ENCODE measurements at regions not wholly inside any gene's neighbourhood (a gene's known extent, or its start where the extent isn't known, plus 50 kb on each side); places are given as distances from the start of the nearest gene placed in this dataset.

- no peak for TF ChIP-seq CTCF (IDR thresholded peaks at IDR 0.05)
- Histone ChIP-seq H3K36me3 (no peaks in the 10 kb centered on the region), H3K27ac (peak overlapping the region in 3 of 10 donors; percentile 19 to 77 (median 28)), H3K9me3 (peaks cover 0 to 3% (median 0%) of the 10 kb centered on the region in 11 donors), H3K27me3 (peaks cover 0 to 12% (median 0%) of the 10 kb centered on the region in 7 donors), H3K4me3 (no peak overlapping the region), H3K4me1 (peaks cover 0 to 18% (median 0%) of the 10 kb centered on the region in 9 donors)
- WGBS, 2 donors: 71 to 74% methylated on average over 6 of the region's 6 CpGs
- ATAC-seq: peak in 7 of 8 donors; percentile 45 to 89 (median 65)
- intact Hi-C loops (cut with DNase I): no loop called here
- DNase-seq: no peak
Measured at GRCh38 chr21:35491920-35492678, 443.0 kb upstream of the RUNX1 start.

- ATAC-seq: no peak
- no peak for DNase-seq
- H3K4me1 ChIP-seq: peaks cover 0 to 18% (median 0%) of the 10 kb centered on the region in 9 donors
- TF ChIP-seq CTCF (IDR thresholded peaks at IDR 0.05): no peak
- peak overlapping the region in 2 of 10 donors; percentile 5 to 54 for H3K27ac ChIP-seq
- H3K4me3 ChIP-seq: no peak overlapping the region
- peaks cover 0 to 12% (median 0%) of the 10 kb centered on the region in 7 donors for H3K27me3 ChIP-seq
- H3K36me3 ChIP-seq: no peaks in the 10 kb centered on the region
- intact Hi-C loops (cut with DNase I): no loop called here
- 70 to 77% methylated on average over 1 of the region's 1 CpG for WGBS, 2 donors
- peaks cover 0 to 3% (median 0%) of the 10 kb centered on the region in 11 donors for H3K9me3 ChIP-seq
Measured at GRCh38 chr21:35491114-35491513, 442.0 kb upstream of the RUNX1 start.

- 90 to 91% methylated on average over 10 of the region's 10 CpGs for WGBS, 2 donors
- ATAC-seq: no peak
- H3K9me3 ChIP-seq: peaks cover 0 to 3% (median 0%) of the 10 kb centered on the region in 11 donors
- no peak for TF ChIP-seq CTCF (IDR thresholded peaks at IDR 0.05)
- H3K4me1 ChIP-seq: peaks cover 0 to 18% (median 0%) of the 10 kb centered on the region in 9 donors
- no peak overlapping the region for H3K4me3 ChIP-seq
- H3K27ac ChIP-seq: no peak overlapping the region
- H3K27me3 ChIP-seq: peaks cover 0 to 23% (median 0%) of the 10 kb centered on the region in 7 donors
- no peaks in the 10 kb centered on the region for H3K36me3 ChIP-seq
- intact Hi-C loops (cut with DNase I): loop anchor here in 1 of 10 donors (10.0 kb wide), 1 partner anchor 55 kb away; no protein-coding TSS in a partner anchor
- no peak for DNase-seq
Measured at GRCh38 chr21:35489389-35489980, 440.4 kb upstream of the RUNX1 start.

- TF ChIP-seq CTCF (IDR thresholded peaks at IDR 0.05): no peak
- H3K4me1 ChIP-seq: peaks cover 0 to 18% (median 0%) of the 10 kb centered on the region in 9 donors
- peaks cover 0 to 3% (median 0%) of the 10 kb centered on the region in 11 donors for H3K9me3 ChIP-seq
- no peaks in the 10 kb centered on the region for H3K36me3 ChIP-seq
- ATAC-seq (no peak), DNase-seq (no peak)
- H3K27ac ChIP-seq: no peak overlapping the region
- intact Hi-C loops (cut with DNase I): loop anchor here in 1 of 10 donors (10.0 kb wide), 1 partner anchor 56 kb away; no protein-coding TSS in a partner anchor
- H3K27me3 ChIP-seq: peaks cover 0 to 23% (median 0%) of the 10 kb centered on the region in 7 donors
- no peak overlapping the region for H3K4me3 ChIP-seq
Measured at GRCh38 chr21:35488946-35489345, 439.8 kb upstream of the RUNX1 start.

Measured in heart right ventricle (tissue), 16 donors.